GM19438 (cell line): ENCODE measurements at regions not wholly inside any gene's neighbourhood (a gene's known extent, or its start where the extent isn't known, plus 50 kb on each side); places are given as distances from the start of the nearest gene placed in this dataset.
"Not testable (repeated sequence)": the region's sequence is repeated elsewhere in the genome, so short reads cannot be mapped to it uniquely, and the experiment has no call there.

Experiments used
- ATAC-seq: cut with Tn5 transposase; IDR thresholded peaks from one replicate; pipeline ENCODE4 v1.9.1; 2021; ENCODE audit warnings: low read depth; ENCODE audit not compliant: unreplicated experiment

- ATAC-seq, result no peak
These were observed 141.7 kb upstream of the PFKP start for GRCh38 chr10:2925631-2926030.

DNA sequence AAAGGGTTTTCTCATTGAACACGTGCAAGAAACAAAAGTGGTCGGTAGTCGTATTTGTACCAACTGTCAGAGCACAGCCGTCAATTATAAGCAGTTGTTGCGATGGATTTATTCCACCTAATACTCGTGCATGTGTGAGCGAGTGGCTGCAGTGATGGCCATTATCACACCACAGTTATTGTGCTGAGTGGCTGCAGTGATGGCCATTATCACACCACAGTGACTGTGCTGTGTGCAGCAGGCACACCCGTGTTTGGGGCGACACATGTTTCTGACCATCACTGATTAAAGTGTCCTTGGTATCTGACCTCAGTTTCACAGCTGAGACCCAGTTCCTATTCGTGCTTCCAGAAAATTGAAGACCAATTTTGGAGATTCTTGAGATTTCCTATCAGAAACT, 142.9 kb upstream of the PFKP start:
- no peak for ATAC-seq

DNA sequence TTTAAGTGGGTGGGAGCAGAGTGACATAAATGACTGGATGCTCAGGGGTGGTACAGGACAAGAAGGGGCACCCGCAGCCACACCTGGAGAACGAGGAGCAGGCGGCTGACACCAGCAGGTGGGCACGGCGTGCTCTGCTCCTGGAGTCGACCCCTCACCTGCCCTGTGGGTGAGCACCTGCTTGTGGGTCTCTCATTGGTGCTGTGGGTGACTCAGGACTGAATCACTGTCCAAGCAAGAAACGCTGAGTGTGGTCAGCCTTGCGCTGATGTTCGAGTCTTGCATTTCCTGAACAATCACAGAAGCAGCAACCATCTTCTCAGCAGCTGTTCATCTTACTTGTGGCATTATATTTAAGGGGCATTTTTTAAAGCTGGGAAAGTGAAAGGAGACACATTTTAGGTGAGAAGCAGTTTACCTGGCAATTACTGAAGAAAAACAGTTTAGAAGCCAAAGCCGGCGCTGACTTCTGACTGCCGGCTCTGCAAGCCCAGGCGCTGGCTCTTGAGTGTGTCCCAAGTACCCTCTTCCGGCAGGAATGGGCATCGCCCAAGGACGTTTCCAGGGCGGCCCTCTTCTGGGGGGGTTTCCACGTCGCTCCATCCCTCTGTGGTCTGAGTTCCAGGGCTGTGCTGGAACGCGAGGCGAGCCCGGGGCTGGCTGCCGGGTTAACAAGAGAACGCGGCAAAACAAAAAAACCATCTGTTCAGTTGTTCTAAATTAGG, 145.2 kb upstream of the PFKP start:
- no peak for ATAC-seq

DNA sequence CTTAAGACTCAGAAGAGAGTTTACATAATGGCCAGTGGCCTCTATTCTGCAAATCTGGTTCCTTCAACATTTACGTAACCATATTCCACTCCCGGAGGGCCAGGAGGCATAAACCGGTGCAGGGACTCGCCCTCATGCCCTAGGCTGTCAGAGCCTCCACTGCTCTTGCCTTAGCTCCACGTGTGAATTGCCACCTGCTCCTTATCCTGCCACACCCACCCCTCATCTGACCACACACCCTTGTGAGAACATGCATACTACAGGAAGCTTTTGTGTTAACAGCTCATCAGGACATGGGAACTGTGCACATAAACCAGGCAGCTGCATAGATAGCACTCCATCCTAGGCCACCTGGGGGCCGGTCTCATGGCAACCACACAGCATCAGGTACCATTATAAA, 146.7 kb upstream of the PFKP start:
- no peak for ATAC-seq

DNA sequence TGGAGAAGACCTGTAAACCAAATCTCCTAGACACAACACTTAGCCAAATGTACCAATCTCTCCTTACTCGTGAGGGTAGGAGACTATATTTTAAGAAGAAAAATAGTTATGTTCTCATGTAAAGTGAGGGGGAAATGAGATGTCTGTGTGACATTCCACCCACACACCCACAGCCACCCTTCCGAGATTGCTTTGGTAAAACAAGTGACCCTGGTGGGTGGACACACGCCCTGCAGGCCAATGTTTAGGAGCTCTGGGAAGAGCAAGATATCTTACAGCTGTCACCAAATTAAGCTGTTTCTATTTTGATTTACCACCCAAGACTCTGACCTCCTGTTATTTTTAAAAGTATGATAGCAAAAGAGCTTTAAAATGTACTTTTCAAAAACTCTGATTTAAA, 147.2 kb upstream of the PFKP start:
- ATAC-seq, result no peak

DNA sequence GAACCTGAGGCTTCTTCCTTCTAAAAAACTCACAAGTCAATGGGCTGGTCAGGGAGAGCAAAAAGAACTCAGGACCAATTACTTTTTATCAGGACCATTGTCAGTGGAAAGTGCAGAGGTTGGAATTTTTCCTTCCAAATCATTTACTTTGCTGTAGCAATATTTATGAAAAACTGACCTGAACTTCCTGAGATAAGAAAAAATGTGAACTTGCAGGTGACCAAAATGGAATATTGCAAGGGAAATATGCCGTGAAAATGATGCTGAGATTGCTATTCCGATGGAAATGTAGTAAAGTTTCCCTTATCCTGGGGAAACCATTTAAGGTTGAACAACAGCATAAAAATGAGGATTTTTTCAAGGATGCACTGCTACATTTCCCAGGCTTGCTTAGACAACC, 148.3 kb upstream of the PFKP start:
- ATAC-seq, result no peak

DNA sequence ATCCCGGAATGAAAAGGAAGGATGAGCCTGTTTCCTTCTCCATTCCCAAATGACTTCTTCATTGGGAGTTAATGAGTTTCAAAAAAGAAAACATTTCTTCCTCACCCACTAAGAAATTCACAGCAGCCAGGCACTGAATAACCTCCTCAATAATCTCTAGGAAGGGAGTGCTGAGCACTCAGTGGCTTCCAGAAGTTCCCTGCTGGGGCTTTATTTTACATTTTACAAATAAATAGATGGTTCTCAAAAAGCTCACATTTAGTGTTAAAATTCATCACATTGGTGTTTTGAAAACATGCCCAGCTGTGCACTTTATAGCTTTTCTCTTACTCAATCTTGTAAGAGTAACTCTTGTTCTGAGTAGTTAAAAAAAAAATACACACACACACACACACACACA, 148.9 kb upstream of the PFKP start:
- ATAC-seq, result no peak

GRCh38 chr10:2917926-2918325, 149.4 kb upstream of the PFKP start:
- no peak for ATAC-seq

- no peak for ATAC-seq
These were observed 151.9 kb upstream of the PFKP start for GRCh38 chr10:2915412-2915811.

- no peak for ATAC-seq
These were observed 152.6 kb upstream of the PFKP start for GRCh38 chr10:2914741-2915140.

DNA sequence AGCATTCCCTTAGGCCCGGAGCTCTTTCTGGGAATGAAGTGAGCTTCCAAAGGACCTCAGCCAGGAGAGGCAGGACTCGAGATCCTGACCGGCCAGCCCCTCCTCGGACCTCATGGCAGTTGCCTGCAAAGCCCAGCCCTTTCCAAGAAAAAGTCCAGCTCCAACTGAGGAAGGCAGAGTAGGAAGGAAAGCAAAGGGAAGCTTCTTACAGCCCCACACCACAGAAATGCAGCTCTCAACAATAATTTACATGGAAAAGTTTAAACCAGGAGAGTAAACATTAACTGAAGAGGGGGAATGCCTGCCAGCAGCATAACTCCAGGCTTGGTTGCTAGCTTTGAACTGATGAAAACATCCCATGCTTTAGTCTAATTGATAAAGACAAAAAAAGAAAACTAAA, 153.9 kb upstream of the PFKP start:
- no peak for ATAC-seq

- no peak for ATAC-seq
These were observed 156.7 kb upstream of the PFKP start for GRCh38 chr10:2910656-2911055.

DNA sequence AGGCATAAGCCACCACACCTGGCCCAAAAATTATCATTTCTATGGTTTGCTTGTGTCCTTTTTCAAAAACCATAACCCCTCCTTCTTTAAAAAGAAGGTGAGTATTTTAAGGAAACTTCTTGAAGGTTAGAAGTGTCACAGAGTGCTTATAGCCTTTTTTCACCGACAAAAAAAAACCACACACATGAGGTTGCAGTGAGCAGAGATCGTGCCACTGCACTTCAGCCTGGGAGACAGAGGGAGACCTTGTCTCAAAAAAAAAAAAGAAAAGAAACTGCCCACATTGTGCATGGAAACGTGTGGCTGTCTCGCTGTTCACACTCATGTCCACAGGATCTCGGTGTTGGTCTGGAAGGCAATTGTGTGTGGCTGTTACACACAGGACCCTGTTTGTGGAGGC, 157.4 kb upstream of the PFKP start:
- ATAC-seq, result no peak

- ATAC-seq, result no peak
These were observed 158.3 kb upstream of the PFKP start for GRCh38 chr10:2908851-2909630.

GRCh38 chr10:2906974-2907373, 160.4 kb upstream of the PFKP start:
- no peak for ATAC-seq

- no peak for ATAC-seq
These were observed 161.5 kb upstream of the PFKP start for GRCh38 chr10:2905851-2906250.

DNA sequence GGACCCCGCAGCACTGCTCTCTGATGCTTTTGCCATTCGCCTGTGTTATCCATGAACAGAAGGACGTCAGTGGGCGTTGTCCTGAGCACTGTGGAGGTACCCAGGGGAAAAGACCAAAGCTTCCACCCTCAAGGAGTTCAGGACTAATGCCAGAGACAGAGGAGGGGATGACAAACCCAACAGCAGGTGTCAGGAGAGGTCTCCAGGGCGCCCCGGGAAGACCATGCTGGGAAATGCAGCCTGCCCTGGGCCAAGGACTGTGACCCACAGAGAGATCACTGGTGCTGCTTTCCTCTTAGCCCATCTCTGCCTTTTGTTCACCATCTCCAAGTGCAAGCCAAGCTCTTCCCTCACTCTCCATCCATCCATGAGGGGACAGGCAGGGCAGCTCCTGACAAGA, 166.8 kb upstream of the PFKP start:
- ATAC-seq, result no peak

DNA sequence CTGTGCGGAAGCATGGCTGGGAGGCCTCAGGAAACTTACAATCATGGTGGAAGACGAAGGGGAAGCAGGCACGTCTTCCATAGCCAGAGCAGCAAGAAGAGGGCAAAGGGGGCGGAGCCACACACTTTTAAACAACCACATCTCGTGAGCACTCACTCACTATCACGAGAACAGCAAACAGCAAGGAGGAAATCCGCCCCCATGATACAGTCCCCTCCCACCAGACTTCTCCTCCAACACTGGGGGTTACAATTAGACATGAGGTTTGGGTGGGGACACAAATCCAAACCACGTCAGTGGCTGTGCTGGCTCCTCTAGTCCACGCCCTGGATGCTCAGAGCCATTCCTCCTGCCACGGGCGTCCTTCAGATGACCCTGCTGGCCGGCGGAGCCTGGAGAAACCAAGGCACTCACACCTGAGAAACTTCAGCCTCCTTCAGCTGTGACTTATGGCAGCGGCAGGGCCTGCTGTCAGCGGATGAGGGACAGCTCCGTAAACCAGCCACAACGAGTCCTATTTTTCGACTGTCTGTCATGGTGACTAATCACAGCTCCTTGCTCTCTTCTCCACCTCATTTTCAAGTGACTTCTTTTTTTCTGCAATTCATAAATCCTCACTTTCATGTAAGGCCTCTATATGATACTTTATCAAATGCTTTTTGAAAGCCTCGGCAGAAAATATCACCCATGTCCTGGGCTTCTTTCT, 167.9 kb upstream of the PFKP start:
- ATAC-seq, result no peak

DNA sequence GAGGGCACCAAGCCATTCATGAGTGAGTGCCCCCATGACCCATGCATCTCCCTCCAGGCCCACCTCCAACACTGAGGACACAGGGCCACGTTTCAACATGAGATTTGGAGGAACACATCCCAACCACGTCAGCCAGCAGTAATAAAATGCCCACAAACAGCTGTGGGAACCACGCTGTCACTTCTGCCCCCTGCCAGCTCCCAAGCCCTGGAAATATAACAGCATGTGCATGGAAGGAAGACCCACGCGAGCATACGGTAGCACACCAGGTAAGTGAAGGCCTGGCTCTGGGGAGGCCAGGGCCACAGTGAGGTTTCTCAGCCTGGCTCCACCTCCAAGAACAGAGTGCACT, 168.9 kb upstream of the PFKP start:
- no peak for ATAC-seq

- ATAC-seq, result no peak
These were observed 169.5 kb upstream of the PFKP start for GRCh38 chr10:2897619-2898508.

DNA sequence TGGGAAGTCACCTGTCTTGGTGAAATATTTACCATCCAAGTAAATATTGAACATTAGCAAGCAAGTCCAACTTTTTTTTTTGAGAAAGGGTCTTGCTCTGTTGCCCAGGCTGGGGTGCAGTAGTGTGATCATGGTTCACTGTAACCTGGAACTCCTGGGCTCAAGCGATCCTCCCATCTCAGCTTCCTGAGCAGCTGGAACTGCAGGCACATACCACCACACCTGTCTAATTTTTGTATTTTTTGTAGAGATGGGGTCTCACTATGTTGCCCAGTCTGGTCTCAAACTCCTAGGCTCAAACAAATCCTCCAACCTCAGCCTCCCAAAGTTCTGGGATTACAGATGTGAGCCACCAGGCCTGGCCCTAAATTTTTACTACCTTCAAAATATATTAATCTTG, 171.0 kb upstream of the PFKP start:
- not testable (repeated sequence) for ATAC-seq
